Neural cell (in vitro differentiated cells): ENCODE measurements at regions not wholly inside any gene's neighbourhood (a gene's known extent, or its start where the extent isn't known, plus 50 kb on each side); places are given as distances from the start of the nearest gene placed in this dataset.

Source experiments
- H2AFZ ChIP-seq: fragments of 200-600, 300-800 bp; sonication (generic), shearing (Covaris generic); 2 replicates; pipeline ENCODE4 v1.6.0; 2014; ENCODE audit warnings: low read depth, mild to moderate bottlenecking, antibody characterized with exemption, low read length, moderate library complexity
- H3F3A ChIP-seq: fragments of 200-600 bp; shearing (Covaris generic); 2 replicates; pipeline ENCODE4 v1.6.1; 2016; ENCODE audit warnings: mild to moderate bottlenecking, moderate library complexity, mixed read lengths, antibody characterized with exemption, low read length; ENCODE audit not compliant: insufficient read depth, poor library complexity, severe bottlenecking
- H3K27ac ChIP-seq: fragments of 200-600, 300-800 bp; sonication (generic), shearing (Covaris generic); 2 replicates; pipeline ENCODE4 v1.5.1; 2014; ENCODE audit warnings: mild to moderate bottlenecking, low read length, moderate library complexity
- H3K27me3 ChIP-seq: fragments of 300-800, 200-600 bp; sonication (generic), shearing (Covaris generic); 2 replicates; pipeline ENCODE4 v1.6.0; 2014; ENCODE audit warnings: mild to moderate bottlenecking, low read depth, low read length, moderate library complexity; ENCODE audit not compliant: insufficient read depth
- H3K36me3 ChIP-seq: fragments of 300-800, 200-600 bp; sonication (generic), shearing (Covaris generic); 2 replicates; pipeline ENCODE4 v1.5.1; 2014; ENCODE audit warnings: mild to moderate bottlenecking, antibody characterized with exemption, low read length, moderate library complexity; ENCODE audit not compliant: insufficient read depth
- H3K4me2 ChIP-seq: fragments of 300-800, 200-600 bp; sonication (generic), shearing (Covaris generic); 2 replicates; pipeline ENCODE4 v1.6.0; 2014; ENCODE audit warnings: mild to moderate bottlenecking, low read length
- H3K4me3 ChIP-seq: fragments of 300-800, 200-600 bp; sonication (generic), shearing (Covaris generic); 2 replicates; pipeline ENCODE4 v1.5.1; 2014; ENCODE audit warnings: mild to moderate bottlenecking, low read length, moderate library complexity
- H3K79me2 ChIP-seq: fragments of 200-600 bp; shearing (Covaris generic); replicated peaks from 2 replicates; pipeline ENCODE4 v1.6.0; 2014; ENCODE audit warnings: mild to moderate bottlenecking, low read length, moderate library complexity; ENCODE audit not compliant: insufficient read depth
- H3K9ac ChIP-seq: fragments of 300-800, 200-600 bp; sonication (generic), shearing (Covaris generic); 2 replicates; pipeline ENCODE4 v1.6.1; 2016; ENCODE audit warnings: mild to moderate bottlenecking, low read length, mixed read lengths
- H3K9me2 ChIP-seq: fragments of 200-600 bp; shearing (Covaris generic); 2 replicates; pipeline ENCODE4 v1.6.1; 2016; ENCODE audit warnings: mild to moderate bottlenecking, low read length, mixed read lengths; ENCODE audit not compliant: insufficient read depth
- H3K9me3 ChIP-seq: fragments of 200-600, 300-800 bp; sonication (generic), shearing (Covaris generic); 2 replicates; pipeline ENCODE4 v1.6.1; 2016; ENCODE audit warnings: mild to moderate bottlenecking, mixed run types, low read length, moderate library complexity, mixed read lengths
- H4K20me1 ChIP-seq: fragments of 200-600 bp; shearing (Covaris generic); 2 replicates; pipeline ENCODE4 v1.6.1; 2016; ENCODE audit warnings: mild to moderate bottlenecking, mixed run types; ENCODE audit not compliant: insufficient read depth
- CTCF ChIP-seq: fragments of 450-650 bp; IDR thresholded peaks from 2 replicates; pipeline ENCODE4 v1.5.1; 2014; ENCODE audit warnings: antibody characterized with exemption, mild to moderate bottlenecking, moderate library complexity; ENCODE audit not compliant: poor library complexity, severe bottlenecking
- EP300 ChIP-seq: fragments of 450-650 bp; conservative IDR thresholded peaks from 2 replicates; pipeline ENCODE4 v1.6.1; 2014; ENCODE audit warnings: antibody characterized with exemption, mild to moderate bottlenecking, moderate library complexity; ENCODE audit not compliant: poor library complexity, severe bottlenecking
- EZH2 ChIP-seq: fragments of 200-600, 300-800 bp; shearing (Covaris generic), sonication (generic); IDR thresholded peaks from 2 replicates; pipeline ENCODE4 v1.6.1; 2014; ENCODE audit warnings: antibody characterized with exemption, low read length, borderline replicate concordance, mild to moderate bottlenecking; ENCODE audit not compliant: insufficient read depth, poor library complexity, severe bottlenecking
- MXI1 ChIP-seq: fragments of 450-650 bp; conservative IDR thresholded peaks from 2 replicates; pipeline ENCODE4 v1.6.1; 2014; ENCODE audit warnings: antibody characterized with exemption, mild to moderate bottlenecking; ENCODE audit not compliant: poor library complexity, severe bottlenecking
- POLR2AphosphoS5 ChIP-seq: IDR thresholded peaks from 2 replicates; pipeline ENCODE4 v1.6.1; 2012
- RAD21 ChIP-seq: fragments of 450-650 bp; conservative IDR thresholded peaks from 2 replicates; pipeline ENCODE4 v1.6.1; 2014; ENCODE audit warnings: antibody characterized with exemption, mild to moderate bottlenecking, moderate library complexity
- REST ChIP-seq: IDR thresholded peaks from 2 replicates; pipeline ENCODE4 v1.6.1; 2012; ENCODE audit warnings: borderline replicate concordance
- SMC3 ChIP-seq: fragments of 450-650 bp; conservative IDR thresholded peaks from 2 replicates; pipeline ENCODE4 v1.6.1; 2014; ENCODE audit warnings: antibody characterized with exemption, mild to moderate bottlenecking, moderate library complexity; ENCODE audit not compliant: poor library complexity
- TAF1 ChIP-seq: IDR thresholded peaks from 2 replicates; pipeline ENCODE4 v1.6.1; 2012; ENCODE audit warnings: low read depth

GRCh38 chr3:160159341-160159740, 65.9 kb upstream of the C3orf80 start:
- no peaks in the 10 kb centered on the region for H4K20me1 ChIP-seq
- H3K9me3 ChIP-seq = no peaks in the 10 kb centered on the region
- no peak overlapping the region for H2AFZ ChIP-seq
- no peaks in the 10 kb centered on the region for H3K27me3 ChIP-seq
- H3K36me3 ChIP-seq = no peaks in the 10 kb centered on the region
- no peak overlapping the region for H3K27ac ChIP-seq
- no peak overlapping the region for H3K4me2 ChIP-seq
- H3K9me2 ChIP-seq = no peaks in the 10 kb centered on the region
- no peak overlapping the region for H3K4me3 ChIP-seq
- H3K79me2 ChIP-seq = no peaks in the 10 kb centered on the region
- H3K9ac ChIP-seq = no peak overlapping the region
- H3F3A ChIP-seq = no peaks in the 10 kb centered on the region
- TF ChIP-seq SMC3 (no peak), CTCF (no peak), EZH2 (no peak), EP300 (no peak), RAD21 (no peak), POLR2AphosphoS5 (no peak), TAF1 (no peak), REST (no peak), MXI1 (no peak)

- no peak overlapping the region for H3K9ac ChIP-seq
- H3K9me2 ChIP-seq = no peaks in the 10 kb centered on the region
- H3K9me3 ChIP-seq = no peaks in the 10 kb centered on the region
- H4K20me1 ChIP-seq = no peaks in the 10 kb centered on the region
- H3K27me3 ChIP-seq = no peaks in the 10 kb centered on the region
- H3K36me3 ChIP-seq = no peaks in the 10 kb centered on the region
- H3K27ac ChIP-seq = no peak overlapping the region
- no peaks in the 10 kb centered on the region for H3K79me2 ChIP-seq
- H3F3A ChIP-seq = no peaks in the 10 kb centered on the region
- no peak overlapping the region for H3K4me3 ChIP-seq
- no peak overlapping the region for H3K4me2 ChIP-seq
- H2AFZ ChIP-seq = no peak overlapping the region
- TF ChIP-seq TAF1 (no peak), POLR2AphosphoS5 (no peak), CTCF (no peak), REST (no peak)
Observed at GRCh38 chr3:160159806-160160205, 65.4 kb upstream of the C3orf80 start.
